ENCODE measurements at regions not wholly inside any gene's neighbourhood (a gene's known extent, or its start where the extent isn't known, plus 50 kb on each side); places are given as distances from the start of the nearest gene placed in this dataset.
"Not testable (repeated sequence)": the region's sequence is repeated elsewhere in the genome, so short reads cannot be mapped to it uniquely, and the experiment has no call there.

DNA sequence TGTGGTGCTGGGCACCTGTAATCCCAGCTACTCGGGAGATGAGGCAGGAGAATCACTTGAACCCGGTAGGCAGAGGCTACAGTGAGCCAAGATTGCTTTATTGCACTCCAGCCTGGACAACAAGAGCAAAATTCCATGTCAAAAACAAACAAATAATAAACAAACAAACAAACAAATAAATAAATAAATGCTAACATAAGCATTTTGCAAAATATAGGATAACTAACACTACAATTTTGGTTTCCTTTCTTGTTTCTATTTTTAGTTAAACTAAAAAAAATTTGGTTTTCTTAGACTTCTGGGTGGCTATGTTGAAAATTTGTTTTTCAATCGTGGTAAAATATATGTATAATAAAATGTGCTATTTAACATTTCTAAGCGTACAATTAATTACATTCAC, 115.0 kb upstream of the ZNF516 start:
- DNase-seq (ENCODE audit: low read depth in 2 of 2) = no peak

DNA sequence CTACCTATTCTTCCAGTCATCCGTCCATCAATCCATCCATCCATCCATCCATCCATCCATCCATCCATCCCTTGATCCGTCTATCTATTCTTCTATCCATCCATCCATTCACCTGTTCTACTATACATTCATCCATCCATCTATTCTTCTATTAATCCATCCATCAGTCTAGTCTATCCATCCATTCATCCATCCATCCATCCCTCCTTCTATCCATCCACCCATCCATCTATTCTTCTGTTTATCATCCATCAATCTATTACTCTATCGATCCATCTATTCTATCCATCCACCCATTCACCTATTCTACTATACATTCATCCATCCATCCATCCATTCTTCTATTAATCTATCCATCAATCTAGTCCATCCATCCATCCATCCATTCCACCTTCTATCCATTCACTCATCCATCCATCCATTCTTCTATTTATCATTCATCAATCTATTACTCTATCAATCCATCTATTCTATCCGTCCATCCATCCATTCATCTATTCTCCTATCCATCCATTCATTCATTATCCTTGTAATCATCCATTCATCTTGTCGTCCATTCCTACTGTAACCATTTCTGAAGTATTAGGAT, 110.4 kb upstream of the ZNF516 start:
- DNase-seq (ENCODE audit: low read depth in 2 of 2) = no peak

DNA sequence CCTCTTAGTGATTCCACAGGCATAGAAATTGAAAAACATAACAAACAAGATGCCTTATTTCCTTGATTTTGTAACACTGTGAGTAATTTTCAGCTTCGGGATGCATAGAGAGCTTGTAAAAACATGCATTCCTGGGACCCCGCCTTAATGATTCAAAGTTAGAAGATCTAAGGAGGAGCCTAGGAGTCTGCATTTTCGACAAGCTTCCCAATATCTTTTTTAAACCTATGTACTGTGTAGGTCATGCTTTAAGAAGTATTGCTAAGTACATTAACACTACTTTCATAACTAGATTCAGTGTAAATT, 109.8 kb upstream of the ZNF516 start:
- no peak for DNase-seq (ENCODE audit: low read depth in 2 of 2)

DNA sequence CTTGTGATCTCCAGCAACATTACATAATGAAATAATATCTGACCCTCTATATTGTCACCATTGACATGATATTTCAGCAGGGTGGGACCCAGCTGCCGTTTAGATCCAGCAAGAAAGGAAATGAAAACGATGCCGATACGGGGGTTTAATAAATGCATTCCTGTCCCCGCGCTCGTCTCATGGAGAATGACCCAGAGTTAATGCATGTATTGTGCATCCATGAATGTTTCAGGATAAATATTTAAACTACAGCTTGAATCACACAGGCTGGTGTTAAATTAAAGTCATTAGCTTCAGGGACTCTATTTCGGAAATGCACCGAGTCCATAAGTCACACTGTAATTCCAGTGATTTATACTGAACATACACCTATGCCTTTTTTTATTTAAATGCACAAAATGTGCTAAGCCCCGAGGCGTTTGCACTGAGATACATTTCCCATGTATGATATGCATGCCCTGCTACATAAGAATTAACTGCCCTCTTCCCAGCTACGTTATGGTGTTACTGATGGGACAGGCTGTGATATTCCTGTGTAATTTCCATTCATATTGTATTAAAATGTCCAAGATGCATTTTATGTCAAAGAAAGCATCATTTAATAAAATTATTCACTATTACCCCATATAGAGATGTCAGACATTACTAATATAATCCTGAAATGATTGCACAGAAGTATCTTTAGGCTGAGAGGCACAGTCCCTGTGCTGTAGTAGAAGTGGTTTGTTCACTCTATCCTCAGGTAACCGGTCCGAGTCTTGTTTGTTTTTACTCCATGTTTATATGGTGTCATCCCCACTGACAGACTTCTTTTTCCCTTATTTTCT, 109.3 kb upstream of the ZNF516 start:
- DNase-seq (ENCODE audit: low read depth in 2 of 2) = no peak

DNA sequence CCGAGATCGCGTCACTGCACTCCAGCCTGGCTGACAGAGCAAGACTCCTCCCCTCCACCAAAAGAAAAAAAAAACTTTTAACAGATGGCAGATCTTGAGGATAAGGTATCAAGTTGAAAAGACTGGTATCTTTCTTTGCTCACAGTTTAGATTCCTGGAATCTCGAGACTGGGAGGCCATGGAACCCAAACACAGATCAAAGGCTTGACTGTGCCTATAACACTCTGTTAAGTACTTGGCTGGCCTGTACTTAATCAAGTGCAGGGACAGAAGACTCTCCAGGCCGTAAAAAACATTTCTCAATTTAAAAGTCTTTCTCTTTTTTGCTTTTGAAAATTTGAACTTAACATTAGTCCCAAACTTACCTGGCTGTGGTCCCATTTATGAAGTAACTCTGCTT, 107.1 kb upstream of the ZNF516 start:
- no peak for DNase-seq (ENCODE audit: low read depth in 2 of 2)

DNA sequence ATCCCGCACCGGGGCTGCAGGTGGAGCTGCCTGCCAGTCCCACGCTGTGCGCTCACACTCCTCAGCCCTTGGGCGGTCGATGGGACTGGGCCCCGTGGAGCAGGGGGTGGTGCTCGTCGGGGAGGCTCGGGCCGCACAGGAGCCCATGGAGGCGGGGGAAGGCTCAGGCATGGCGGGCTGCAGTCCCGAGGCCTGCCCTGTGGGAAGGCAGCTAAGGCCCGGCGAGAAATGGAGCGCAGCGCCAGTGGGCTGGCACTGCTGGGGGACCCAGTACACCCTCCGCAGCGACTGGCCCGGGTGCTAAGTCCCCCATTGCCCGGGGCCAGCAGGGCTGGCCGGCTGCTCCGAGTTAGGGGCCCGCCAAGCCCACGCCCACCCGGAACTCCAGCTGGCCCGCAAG, 105.0 kb upstream of the ZNF516 start:
- not testable (repeated sequence) for DNase-seq (ENCODE audit: low read depth in 2 of 2)

DNA sequence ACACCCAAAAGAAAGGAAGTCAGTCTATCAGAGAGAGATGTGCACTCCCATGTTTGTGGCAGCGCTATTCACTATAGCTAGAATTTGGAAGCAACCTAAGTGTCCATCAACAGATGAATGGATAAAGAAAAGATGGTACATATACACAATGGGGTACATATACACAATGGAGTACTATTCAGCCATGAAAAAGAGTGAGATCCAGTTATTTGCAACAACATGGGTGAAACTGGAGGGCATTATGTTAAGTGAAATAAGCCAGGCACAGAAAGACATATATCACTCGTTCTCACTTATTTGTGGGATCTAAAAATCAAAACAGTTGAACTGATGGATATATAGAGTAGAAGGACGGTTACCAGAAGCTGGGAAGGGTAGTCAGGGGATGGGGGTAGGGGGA, 99.9 kb upstream of the ZNF516 start:
- DNase-seq (ENCODE audit: low read depth in 2 of 2) = no peak

DNA sequence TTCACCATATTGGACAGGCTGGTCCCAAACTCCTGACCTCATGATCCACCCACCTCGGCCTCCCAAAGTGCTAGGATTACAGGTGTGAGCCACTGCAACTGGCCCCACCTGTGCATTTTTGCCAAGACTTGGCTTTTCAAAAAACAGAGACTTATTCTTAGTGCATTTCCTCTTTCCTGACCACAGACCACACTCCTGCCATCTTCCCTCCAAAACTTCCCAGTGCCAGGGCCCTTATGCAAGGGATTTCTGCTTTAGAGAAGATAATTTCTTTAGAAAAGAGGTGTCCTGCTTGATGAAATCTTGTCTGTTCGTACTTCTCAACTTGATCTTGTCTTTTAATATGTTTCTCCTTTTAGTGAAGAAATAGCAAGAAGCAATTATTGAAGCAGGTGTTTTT, 98.8 kb upstream of the ZNF516 start:
- DNase-seq (ENCODE audit: low read depth in 2 of 2) = no peak

DNA sequence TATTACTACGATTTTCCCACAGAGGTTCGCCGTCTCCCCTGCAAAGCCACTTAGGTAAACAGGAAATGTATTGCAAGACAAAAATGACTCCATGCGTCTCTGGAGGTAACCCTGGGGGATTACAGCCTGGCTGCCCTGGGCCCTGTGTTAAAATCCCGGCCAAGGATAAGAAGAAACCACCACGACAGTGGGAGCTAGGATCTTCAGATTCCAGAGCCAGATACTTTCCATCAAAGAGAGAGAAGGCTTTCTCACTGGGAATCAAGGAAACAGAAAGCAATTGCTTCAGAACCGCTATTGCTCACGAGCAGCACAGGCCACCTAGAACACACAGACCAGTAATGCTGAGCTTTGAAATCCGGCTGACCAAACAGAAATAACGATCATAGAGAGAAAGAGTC, 97.9 kb upstream of the ZNF516 start:
- no peak for DNase-seq (ENCODE audit: low read depth in 2 of 2)

DNA sequence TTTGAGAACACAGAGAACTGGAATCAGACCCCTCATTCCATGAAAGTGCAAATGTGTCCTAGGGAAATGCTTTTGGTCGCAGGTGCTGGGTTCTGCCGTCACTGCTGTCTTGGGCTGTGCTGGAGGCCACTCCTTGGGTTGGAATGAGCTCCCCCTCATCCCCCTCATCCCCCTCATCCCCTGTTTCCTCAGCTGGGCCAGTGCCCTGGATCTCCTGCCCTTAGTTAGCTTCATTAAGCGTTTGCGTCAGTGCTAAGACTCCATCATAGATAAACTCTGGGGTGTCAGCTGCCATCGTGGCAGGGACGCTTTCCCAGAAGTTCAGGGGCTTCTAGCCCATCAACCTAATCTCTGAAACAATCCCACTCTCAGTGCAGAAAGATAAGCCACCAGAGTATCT, 97.1 kb upstream of the ZNF516 start:
- no peak for DNase-seq (ENCODE audit: low read depth in 2 of 2)

DNA sequence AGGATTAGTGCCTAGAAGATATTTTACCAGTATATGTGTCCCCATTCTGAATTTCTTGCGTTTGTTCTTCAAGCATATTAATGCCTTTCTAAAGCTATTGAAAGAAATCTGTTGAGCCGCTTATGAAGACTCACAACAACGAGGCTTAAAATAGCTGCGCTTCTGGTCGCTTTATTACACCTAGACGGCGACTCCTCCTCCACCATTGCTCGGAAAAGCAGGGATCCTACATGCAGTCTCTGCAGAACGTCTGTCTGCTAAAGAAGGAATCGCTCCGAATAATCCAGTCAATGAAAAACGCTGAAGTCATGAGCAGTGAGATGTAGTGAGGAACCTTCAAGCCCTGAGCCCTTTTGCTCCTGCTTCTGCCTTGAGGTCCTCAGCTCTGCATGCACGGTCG, 94.8 kb upstream of the ZNF516 start:
- no peak for DNase-seq (ENCODE audit: low read depth in 2 of 2)

DNA sequence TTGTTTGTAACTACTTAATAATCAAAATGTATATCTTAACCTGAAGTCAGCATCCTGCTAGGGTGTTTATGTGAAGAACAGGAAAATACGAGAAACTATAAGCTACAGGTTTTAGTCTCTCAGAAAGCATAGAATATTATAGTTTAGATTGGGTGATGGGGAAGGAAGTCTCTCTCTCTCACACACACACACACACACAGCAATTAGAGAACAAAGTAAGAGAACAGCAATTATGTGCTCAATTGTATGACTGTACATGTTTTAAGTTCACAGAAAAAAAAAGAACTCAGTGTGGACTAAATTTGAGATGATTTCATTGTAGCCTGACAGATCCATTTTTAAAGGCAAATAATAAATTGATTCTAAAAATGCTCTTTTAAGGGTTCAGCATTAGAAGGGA, 94.3 kb upstream of the ZNF516 start:
- DNase-seq (ENCODE audit: low read depth in 2 of 2) = no peak

DNA sequence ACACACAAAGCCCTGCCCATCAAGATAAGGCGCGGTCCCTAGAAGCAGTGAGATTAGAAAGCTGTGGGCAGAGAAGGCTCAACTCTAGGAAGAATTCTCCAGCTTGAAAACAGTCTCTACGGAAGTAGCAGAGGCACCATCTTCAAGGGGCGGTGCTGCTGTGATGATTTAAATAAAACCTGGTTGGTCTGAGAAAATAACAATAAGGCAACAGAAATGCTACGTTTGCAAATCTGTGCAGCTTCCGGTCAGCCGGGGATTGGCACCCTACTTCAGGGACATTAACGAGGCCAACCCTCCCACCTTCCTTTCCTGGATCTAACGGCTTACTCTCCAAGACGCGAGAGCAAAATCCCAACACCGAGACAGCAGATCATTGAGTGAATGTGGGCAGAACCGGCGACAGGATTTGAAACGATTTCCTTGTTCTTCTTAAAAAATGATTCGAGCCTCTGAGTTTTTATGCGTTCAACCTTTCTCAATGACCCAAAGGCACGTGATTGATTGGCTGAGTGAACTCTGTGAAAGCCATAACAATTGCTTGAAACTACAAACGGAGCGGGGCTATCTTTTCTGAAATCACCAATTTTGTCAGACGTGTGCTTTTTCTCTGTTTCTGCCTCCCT, 93.7 kb upstream of the ZNF516 start:
- DNase-seq (ENCODE audit: low read depth in 2 of 2) = no peak

DNA sequence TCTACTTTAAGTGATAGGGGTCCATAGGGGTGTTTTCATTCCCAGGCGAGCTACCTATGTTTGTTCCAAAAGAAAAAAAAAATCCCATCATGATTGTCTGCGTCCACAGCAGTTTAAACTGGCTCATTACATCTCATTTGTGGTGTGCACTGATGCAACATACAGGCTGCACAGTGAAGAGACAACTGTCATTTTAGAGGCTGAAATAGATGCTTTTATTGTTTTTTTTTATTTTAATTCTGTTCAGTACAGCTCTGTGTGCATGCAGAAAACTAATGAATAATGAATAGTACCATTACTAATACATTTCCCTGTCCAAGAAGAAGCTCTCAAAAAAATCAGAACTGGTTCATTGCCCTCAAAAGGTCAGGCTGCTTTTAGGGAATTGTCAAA, 92.8 kb upstream of the ZNF516 start:
- no peak for DNase-seq (ENCODE audit: low read depth in 2 of 2)

DNA sequence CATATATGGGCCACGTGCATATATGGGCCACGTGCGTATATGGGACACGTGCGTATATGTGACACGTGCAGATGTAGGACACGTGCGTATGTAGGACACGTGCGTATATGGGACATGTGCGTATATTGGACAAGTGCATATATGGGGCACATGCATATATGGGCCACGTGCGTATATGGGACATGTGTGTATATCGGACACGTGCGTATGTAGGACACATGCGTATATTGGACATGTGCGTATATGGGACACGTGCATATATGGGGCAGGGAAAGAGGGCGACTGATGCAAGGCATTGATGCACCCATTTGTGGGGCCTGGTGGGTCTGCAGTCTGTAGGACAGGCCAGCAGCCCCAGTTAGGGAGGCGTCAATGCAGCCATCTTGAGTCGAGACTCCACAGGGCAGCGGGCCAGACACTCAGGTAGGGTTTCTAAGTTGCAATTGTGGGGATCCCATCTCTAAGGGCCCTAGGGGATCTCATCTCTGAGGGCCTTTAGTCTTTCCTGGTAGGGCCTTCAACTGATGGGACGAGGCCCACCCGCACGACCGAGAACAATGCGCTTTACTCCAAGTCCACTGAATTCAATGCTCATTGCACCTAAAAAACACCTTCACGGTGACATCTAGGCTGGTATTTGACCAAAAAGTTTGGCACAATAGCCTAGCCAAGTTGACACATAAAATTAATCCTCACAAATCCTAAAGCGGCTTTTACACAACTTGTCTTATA, 92.3 kb upstream of the ZNF516 start:
- no peak for DNase-seq (ENCODE audit: low read depth in 2 of 2)

DNA sequence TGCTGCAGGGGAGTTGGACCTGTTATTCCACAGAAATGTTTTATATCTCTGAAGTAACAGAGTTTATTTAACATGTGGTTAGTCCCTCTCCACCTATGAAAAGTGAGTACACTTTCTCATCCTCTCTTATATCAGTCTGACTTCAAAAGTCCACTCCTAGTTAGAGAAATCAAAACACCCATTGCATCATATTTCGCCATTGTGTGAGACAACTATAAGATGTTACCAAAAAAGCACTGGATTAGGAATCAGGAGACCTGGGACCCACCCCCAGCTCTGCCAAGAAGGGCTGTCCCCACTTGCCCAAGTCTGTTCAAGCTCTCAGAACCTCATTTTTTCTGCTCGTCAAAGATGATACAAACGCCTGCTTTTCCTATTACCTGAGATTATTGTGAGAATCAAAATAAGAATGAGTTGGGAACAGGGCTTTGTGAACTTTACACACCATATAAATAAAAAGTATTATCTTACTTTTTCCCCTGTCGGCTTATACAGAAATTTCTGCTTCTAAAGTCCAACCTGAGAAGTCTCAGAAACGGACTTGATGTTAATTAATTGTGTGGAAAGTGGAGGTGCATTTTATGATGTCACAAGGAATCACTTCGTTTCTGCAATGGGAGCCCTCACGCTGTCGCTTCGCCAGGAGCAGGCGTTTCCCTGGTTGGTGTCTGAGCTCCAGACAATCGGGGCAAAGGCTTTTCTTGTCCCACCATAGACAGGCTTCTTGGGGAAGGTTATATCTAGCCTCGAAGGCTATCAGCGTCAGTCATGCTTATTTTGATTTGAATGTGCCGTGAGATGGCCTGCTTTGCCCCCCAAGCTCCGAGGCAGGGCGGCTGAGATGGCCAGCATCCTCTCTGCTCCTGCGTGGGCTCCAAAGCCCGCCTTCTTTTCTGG, 89.6 kb upstream of the ZNF516 start:
- no peak for DNase-seq (ENCODE audit: low read depth in 2 of 2)

DNA sequence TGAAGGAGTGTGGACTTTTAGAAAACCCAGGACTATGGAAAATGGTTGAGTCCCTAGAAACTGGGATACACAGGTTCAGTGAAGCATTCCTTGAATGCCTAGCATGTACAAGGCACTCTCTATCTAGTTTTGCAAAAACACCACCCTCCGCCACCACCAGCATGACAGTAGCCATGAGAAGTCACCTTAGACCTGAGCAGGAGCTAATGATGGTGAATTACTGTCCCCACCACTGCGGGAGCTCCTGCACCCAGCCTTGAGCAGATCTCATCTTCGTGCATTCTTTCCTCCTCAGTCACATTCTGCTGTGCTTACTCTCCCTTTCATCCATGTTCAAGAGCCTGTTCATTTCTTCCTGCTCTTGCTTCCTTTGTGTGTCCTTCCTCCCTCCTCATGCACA, 86.2 kb upstream of the ZNF516 start:
- no peak for DNase-seq (ENCODE audit: low read depth in 2 of 2)

DNA sequence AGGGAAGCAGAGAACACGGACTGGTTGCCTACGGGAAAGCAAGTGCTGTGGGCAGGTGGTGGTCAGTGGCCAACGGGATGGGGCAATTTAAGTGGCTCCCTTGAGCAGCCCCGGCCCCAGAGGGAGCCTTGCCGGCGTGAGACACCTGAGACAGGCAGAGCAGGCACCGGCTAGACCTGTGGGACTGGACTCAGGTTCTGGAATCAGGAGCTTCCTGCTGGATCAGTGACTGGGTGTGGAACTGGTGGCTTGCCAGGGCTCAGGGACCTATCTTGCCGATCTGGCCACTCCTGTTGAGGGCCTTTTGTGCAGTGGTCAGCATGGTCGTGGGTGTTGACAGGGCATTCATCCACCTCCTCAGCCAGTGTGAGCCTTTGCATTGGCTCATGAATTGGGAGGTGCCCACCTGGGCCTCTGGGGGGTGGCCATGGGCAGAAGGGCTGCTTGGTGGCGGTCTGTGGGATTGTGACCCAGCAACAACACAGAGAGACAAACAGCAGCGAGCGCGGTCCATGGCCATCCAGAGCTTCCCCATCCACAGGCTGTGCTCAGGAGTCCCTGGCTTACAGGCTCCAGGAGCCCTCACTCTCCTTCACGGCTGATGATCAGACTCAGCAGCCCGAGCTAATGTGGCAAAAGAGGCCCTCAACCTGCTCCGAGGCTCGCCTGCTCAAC, 85.4 kb upstream of the ZNF516 start:
- no peak for DNase-seq (ENCODE audit: low read depth in 2 of 2)

DNA sequence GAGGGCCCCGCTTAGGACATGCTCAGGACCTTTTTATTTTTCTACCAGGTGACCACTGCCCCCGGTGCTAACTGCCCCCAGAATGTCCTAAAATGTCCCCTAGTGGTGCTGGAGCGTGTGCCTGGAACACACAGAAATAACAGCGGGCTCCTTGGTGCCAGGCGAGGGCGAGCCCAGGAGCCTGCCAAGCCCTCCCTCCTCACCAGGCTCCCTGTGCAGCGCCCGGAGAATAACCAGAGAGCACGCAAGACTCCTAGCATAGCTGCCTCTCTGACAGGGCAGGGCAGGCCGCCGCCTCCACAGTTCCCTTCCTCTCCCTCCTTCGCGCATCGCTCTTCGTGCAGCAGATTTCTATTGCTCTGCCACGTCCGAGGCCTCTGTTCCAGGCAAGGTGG, 84.3 kb upstream of the ZNF516 start:
- DNase-seq (ENCODE audit: low read depth in 2 of 2) = no peak

DNA sequence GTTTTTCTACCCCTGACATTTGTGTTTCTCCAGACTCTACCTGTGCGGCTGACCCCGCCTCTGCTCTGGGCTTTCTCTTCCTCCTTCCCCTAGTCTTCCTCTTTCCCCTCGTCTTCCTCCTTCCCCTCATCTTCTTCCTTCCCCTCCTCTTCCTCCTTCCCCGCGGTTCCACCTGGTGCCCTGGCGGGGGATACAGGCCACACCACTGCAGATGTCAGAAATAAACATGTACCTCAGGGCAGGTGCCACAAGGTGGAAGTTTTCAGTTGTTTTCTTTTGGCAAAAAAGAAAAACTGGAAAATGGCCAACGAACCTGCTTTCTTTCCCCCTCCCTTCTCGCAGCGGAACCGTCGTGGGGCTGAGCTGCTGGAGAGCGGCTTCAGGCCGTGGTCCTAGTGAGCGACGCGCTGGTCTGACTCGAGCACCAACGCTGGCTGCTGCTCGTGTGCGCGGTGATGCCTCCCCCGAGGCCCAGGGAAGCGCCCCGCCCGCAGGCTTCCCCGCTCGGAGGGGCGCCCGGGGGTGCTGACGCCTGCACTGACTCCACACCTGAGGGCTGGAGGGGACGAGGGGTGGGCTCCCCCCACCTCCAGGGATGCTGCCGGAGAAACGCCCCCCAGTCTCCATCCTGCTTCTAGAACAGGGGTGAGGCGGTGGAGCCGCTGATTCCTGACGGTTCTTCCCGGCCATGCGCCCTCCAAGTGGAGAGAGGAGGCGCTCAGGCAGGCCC, 83.7 kb upstream of the ZNF516 start:
- no peak for DNase-seq (ENCODE audit: low read depth in 2 of 2)

Measured in lung microvascular endothelial cell (primary cell).